ENCODE measurements at regions not wholly inside any gene's neighbourhood (a gene's known extent, or its start where the extent isn't known, plus 50 kb on each side); places are given as distances from the start of the nearest gene placed in this dataset.

- no TSS peak for BruUV-seq (replicated peaks)
These were observed 415.0 kb upstream of the BTBD3 start for GRCh38 chr20:11502671-11503070.

More at GRCh38 chr20:11502671-11503070, 415.0 kb upstream of the BTBD3 start:
- intact Hi-C loops (cut with micrococcal nuclease): no loop called here
- no peak for TF ChIP-seq FOS (IDR thresholded peaks at IDR 0.05; ENCODE audit: low read depth, low read length)
- TF ChIP-seq RCOR1 (IDR thresholded peaks at IDR 0.05; ENCODE audit: insufficient replicate concordance, low read length): no peak
- TF ChIP-seq RFX5 (IDR thresholded peaks at IDR 0.05; ENCODE audit: low read depth, low read length): no peak
- TF ChIP-seq BHLHE40 (IDR thresholded peaks at IDR 0.05; ENCODE audit: low read depth, low read length): no peak
- no peak for TF ChIP-seq MXI1 (IDR thresholded peaks at IDR 0.05; ENCODE audit: borderline replicate concordance, low read depth, low read length)
- TF ChIP-seq ELK1 (IDR thresholded peaks at IDR 0.05; ENCODE audit: borderline replicate concordance, low read depth, low read length): no peak
- TF ChIP-seq RAD21 (IDR thresholded peaks at IDR 0.05; ENCODE audit: low read length): no peak
- no peak for TF ChIP-seq CHD1 (IDR thresholded peaks at IDR 0.05; ENCODE audit: low read depth, low read length)
- TF ChIP-seq POLR2A (IDR thresholded peaks at IDR 0.05; ENCODE audit: low read depth, low read length): no peak
- TF ChIP-seq NFE2L2 (IDR thresholded peaks at IDR 0.05; ENCODE audit: low read depth, low read length): no peak
- no peak for TF ChIP-seq USF2 (IDR thresholded peaks at IDR 0.05; ENCODE audit: low read depth, low read length)
- TF ChIP-seq CTCF (conservative IDR thresholded peaks at IDR 0.05; ENCODE audit: low read depth, low read length): no peak
- TF ChIP-seq MAZ (IDR thresholded peaks at IDR 0.05; ENCODE audit: borderline replicate concordance, low read depth, low read length): no peak
- no peak for TF ChIP-seq MAFK (IDR thresholded peaks at IDR 0.05; ENCODE audit: low read depth, low read length)
- TF ChIP-seq SMC3 (IDR thresholded peaks at IDR 0.05; ENCODE audit: low read depth, low read length): no peak
- H3K36me3 ChIP-seq (ENCODE audit: control insufficient read depth, insufficient read depth, low read length): no peaks in the 10 kb centered on the region
- POLR2A ChIA-PET (ENCODE audit: unreplicated experiment): no interaction called here
- no peak overlapping the region for H3K9ac ChIP-seq (ENCODE audit: low read depth, low read length)
- DNase-seq (no peak), ATAC-seq (ENCODE audit: low read depth) (no peak)
- no peak overlapping the region for H3K4me2 ChIP-seq (ENCODE audit: low read depth, low read length)
- dilution Hi-C loops (cut with HindIII; ENCODE audit: low sequenced_read_pairs, unreplicated experiment): no loop called here
- no peak overlapping the region for H4K91ac ChIP-seq (ENCODE audit: insufficient read depth, low read depth, low read length)
- CTCF ChIA-PET: interaction anchor here (0.6 kb wide), 1 partner anchor 39 kb away, joined by 3 read pairs; no protein-coding TSS in a partner anchor
- H3K23ac ChIP-seq (ENCODE audit: low read depth, low read length): no peak overlapping the region
- in situ Hi-C loops (cut with MboI; ENCODE audit: low sequenced_read_pairs): no loop called here
- H2BK120ac ChIP-seq (ENCODE audit: low read depth, low read length): no peak overlapping the region
- peaks cover 1% of the 10 kb centered on the region; the same call in 1 of the 2 replicates for H3K27me3 ChIP-seq (ENCODE audit: control insufficient read depth, insufficient read depth, low read length)
- no peak overlapping the region for H3K56ac ChIP-seq (ENCODE audit: extremely low read depth, insufficient read depth, low read length)
- no peak overlapping the region for H2AK5ac ChIP-seq (ENCODE audit: low read depth, low read length)
- no peak overlapping the region for H3K4ac ChIP-seq (ENCODE audit: low read depth, low read length)
- no peaks in the 10 kb centered on the region for H3K9me3 ChIP-seq (ENCODE audit: control insufficient read depth, insufficient read depth, low read length)
- no peak overlapping the region for H3K27ac ChIP-seq (ENCODE audit: insufficient read depth, low read length)
- H2BK20ac ChIP-seq (ENCODE audit: low read depth, low read length): no peak overlapping the region
- no peak overlapping the region for H2AFZ ChIP-seq (replicated peaks; ENCODE audit: low read length, poor library complexity)
- no peak overlapping the region for H4K5ac ChIP-seq (ENCODE audit: low read depth, low read length)
- H3K18ac ChIP-seq (ENCODE audit: low read depth, low read length): no peak overlapping the region
- no peaks in the 10 kb centered on the region for H4K20me1 ChIP-seq (ENCODE audit: insufficient read depth, low read length)
- H3K79me1 ChIP-seq (ENCODE audit: low read depth in 1 of 2, low read length in 2 of 2): no peaks in the 10 kb centered on the region
- H3K4me1 ChIP-seq (ENCODE audit: control insufficient read depth, insufficient read depth, low read length): peaks cover 2% of the 10 kb centered on the region; the same call in 1 of the 2 replicates
- H3K9me1 ChIP-seq (ENCODE audit: insufficient read depth, low read length): no peaks in the 10 kb centered on the region
- H2AK9ac ChIP-seq (replicated peaks; ENCODE audit: low read depth, low read length, poor library complexity): peak overlapping the region; percentile 5
- no peak overlapping the region for H3K14ac ChIP-seq (replicated peaks; ENCODE audit: low read depth, low read length)
- no peak overlapping the region for H3K4me3 ChIP-seq (ENCODE audit: insufficient read depth, low read depth, low read length)
- H2BK5ac ChIP-seq (ENCODE audit: low read depth, low read length, poor library complexity, severe bottlenecking): no peak overlapping the region
- H4K8ac ChIP-seq (ENCODE audit: low read depth in 2 of 2, low read length in 2 of 2): no peak overlapping the region
- H2BK15ac ChIP-seq (ENCODE audit: low read depth, low read length): no peak overlapping the region
